ENCODE measurements at regions not wholly inside any gene's neighbourhood (a gene's known extent, or its start where the extent isn't known, plus 50 kb on each side); places are given as distances from the start of the nearest gene placed in this dataset.

DNA sequence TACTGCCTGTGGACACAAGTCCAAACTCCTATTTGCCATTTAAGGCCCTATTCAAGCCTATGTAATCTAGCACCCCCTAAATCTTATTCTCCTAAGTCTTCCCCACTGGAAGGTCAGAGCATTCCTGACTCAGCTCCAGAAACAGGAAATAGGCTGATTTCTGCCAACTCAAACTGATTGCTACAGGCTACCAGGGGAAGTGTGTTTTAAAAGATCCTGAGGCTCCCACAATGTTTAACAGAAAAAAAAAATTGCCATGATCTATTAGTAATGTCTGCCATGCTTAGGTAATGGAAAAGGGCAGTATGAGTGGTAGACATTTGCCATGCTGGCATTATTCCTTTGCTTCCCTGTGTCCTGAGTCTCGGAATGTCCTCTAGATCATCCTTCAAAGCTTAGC is 65.8 kb upstream of the BRINP1 start:
- Histone ChIP-seq H3K9me3 (ENCODE audit: low read depth, low read length, poor library complexity, severe bottlenecking) (no peaks in the 10 kb centered on the region), H3K4me3 (ENCODE audit: low read depth, low read length, poor library complexity, severe bottlenecking) (no peak overlapping the region), H3K27ac (ENCODE audit: low read depth, low read length, poor library complexity, severe bottlenecking) (no peak overlapping the region), H3K36me3 (ENCODE audit: insufficient read depth, low read length, poor library complexity, severe bottlenecking) (no peaks in the 10 kb centered on the region), H3K27me3 (replicated peaks; ENCODE audit: insufficient read depth, low read depth, low read length, poor library complexity) (no peaks in the 10 kb centered on the region), H3K4me1 (ENCODE audit: insufficient read depth, low read length, poor library complexity, severe bottlenecking) (no peaks in the 10 kb centered on the region)
- DNase-seq (ENCODE audit: low spot score) = no peak
- intact Hi-C loops (cut with micrococcal nuclease; ENCODE audit: unreplicated experiment) = no loop called here
- ChIA-PET POLR2A (ENCODE audit: low non-redundant PET) (no interaction called here), CTCF (no interaction called here)
- TF ChIP-seq EZH2 (IDR thresholded peaks at IDR 0.05; ENCODE audit: borderline replicate concordance, low read depth, low read length, poor library complexity, severe bottlenecking) = no peak
- TF ChIP-seq CTCF (conservative IDR thresholded peaks at IDR 0.05; ENCODE audit: low read depth, low read length) = no peak
- BruUV-seq (replicated peaks) = no TSS peak

DNA sequence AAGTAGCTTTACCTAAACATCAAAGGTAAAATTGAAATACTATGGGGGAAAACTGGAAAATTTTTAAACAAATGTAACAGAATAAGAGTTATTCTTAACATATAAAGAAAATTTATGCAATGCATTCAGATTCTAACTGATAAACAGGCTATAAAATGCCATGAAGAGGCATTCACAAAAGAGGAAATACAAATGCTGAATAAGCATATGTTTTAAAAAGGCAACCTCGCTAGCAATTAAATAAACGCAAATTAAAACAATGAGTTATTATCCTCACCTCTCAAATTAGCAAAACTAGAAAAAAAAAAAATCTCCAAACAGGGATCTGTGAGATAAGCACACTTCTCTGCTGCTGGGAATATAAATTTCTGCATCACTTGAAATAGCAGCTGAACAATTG is 63.2 kb upstream of the BRINP1 start:
- BruUV-seq (replicated peaks) = no TSS peak
- ChIA-PET CTCF (no interaction called here), POLR2A (ENCODE audit: low non-redundant PET) (no interaction called here)
- Histone ChIP-seq H3K4me1 (ENCODE audit: insufficient read depth, low read length, poor library complexity, severe bottlenecking) (no peaks in the 10 kb centered on the region), H3K4me3 (ENCODE audit: low read depth, low read length, poor library complexity, severe bottlenecking) (no peak overlapping the region), H3K27ac (ENCODE audit: low read depth, low read length, poor library complexity, severe bottlenecking) (no peak overlapping the region), H3K9me3 (ENCODE audit: low read depth, low read length, poor library complexity, severe bottlenecking) (no peaks in the 10 kb centered on the region), H3K36me3 (ENCODE audit: insufficient read depth, low read length, poor library complexity, severe bottlenecking) (no peaks in the 10 kb centered on the region), H3K27me3 (replicated peaks; ENCODE audit: insufficient read depth, low read depth, low read length, poor library complexity) (no peaks in the 10 kb centered on the region)
- intact Hi-C loops (cut with micrococcal nuclease; ENCODE audit: unreplicated experiment) = no loop called here
- no peak for DNase-seq (ENCODE audit: low spot score)
- TF ChIP-seq EZH2 (IDR thresholded peaks at IDR 0.05; ENCODE audit: borderline replicate concordance, low read depth, low read length, poor library complexity, severe bottlenecking) (no peak), CTCF (conservative IDR thresholded peaks at IDR 0.05; ENCODE audit: low read depth, low read length) (no peak)

DNA sequence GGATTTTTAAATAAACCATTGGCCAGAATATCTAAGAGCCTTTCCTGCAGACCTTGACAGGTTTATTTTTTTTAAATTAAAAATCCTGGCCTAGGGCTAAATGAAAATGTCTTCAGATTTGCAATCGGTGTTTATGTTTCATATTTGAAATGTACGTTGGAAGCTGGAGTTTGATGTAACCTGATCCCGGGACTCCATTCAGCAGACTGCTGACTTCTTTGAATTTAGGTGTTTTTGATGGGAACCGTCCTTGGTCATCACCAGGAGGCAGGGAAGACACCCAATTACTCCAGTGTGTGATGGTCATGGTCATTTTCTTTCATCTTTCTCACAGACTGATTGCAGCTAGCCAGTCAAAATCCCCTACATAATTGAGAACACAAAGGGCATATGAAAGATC is 60.1 kb upstream of the BRINP1 start:
- BruUV-seq (replicated peaks) = no TSS peak
- ChIA-PET CTCF (no interaction called here), POLR2A (ENCODE audit: low non-redundant PET) (no interaction called here)
- H3K4me1 ChIP-seq (ENCODE audit: insufficient read depth, low read length, poor library complexity, severe bottlenecking) = no peaks in the 10 kb centered on the region
- no peaks in the 10 kb centered on the region for H3K27me3 ChIP-seq (replicated peaks; ENCODE audit: insufficient read depth, low read depth, low read length, poor library complexity)
- H3K27ac ChIP-seq (ENCODE audit: low read depth, low read length, poor library complexity, severe bottlenecking) = no peak overlapping the region
- H3K9me3 ChIP-seq (ENCODE audit: low read depth, low read length, poor library complexity, severe bottlenecking) = no peaks in the 10 kb centered on the region
- intact Hi-C loops (cut with micrococcal nuclease; ENCODE audit: unreplicated experiment) = no loop called here
- H3K36me3 ChIP-seq (ENCODE audit: insufficient read depth, low read length, poor library complexity, severe bottlenecking) = no peaks in the 10 kb centered on the region
- DNase-seq (ENCODE audit: low spot score) = no peak
- TF ChIP-seq CTCF (conservative IDR thresholded peaks at IDR 0.05; ENCODE audit: low read depth, low read length) (no peak), EZH2 (IDR thresholded peaks at IDR 0.05; ENCODE audit: borderline replicate concordance, low read depth, low read length, poor library complexity, severe bottlenecking) (no peak)
- H3K4me3 ChIP-seq (ENCODE audit: low read depth, low read length, poor library complexity, severe bottlenecking) = no peak overlapping the region
